ENCODE measurements at regions not wholly inside any gene's neighbourhood (a gene's known extent, or its start where the extent isn't known, plus 50 kb on each side); places are given as distances from the start of the nearest gene placed in this dataset.

DNA sequence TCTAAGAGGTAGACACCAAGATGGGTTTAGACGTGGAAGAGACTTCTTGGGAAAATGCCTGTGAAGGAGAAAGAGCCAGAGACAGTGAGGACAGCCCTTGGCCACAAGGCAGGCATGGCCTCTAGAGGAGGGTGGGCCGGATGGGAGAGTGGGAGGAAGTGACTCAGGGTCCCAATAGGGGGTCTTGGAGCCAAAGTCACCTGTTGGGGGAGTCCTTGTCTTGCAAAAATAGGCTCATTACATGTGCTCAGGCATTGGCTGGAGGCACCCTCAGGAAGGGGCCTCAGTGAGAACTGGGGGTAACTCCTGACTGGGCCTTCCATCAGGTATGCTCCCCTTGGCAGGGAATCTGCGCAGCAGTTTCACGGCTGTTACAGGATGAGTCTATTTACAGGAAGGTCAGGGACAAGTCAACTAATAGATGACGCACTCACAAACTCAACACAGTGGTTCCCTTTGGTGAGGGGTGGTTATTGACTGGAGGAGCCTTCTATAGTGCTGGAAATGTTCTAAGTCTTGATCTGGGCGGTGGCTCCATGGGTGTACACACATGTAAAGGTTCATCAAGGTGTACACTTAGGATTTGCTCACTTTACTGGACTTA is 259.6 kb downstream of the XXYLT1 start:
- no peak for TF ChIP-seq SUZ12 (IDR thresholded peaks at IDR 0.05; ENCODE audit: extremely low read depth, insufficient read depth, insufficient read length)
- TF ChIP-seq ZNF274 (IDR thresholded peaks at IDR 0.05; ENCODE audit: low read depth, low read length) = no peak
- no peak for TF ChIP-seq YY1 (IDR thresholded peaks at IDR 0.05; ENCODE audit: insufficient read depth, insufficient read length)

Data from NT2/D1 (cell line).